Peyer's patch (tissue), 4 donors: ENCODE measurements at regions not wholly inside any gene's neighbourhood (a gene's known extent, or its start where the extent isn't known, plus 50 kb on each side); places are given as distances from the start of the nearest gene placed in this dataset.

Experiments
- DNase-seq, 3 donors: peaks; one replicate each; pipeline ENCODE4 v3.0.0-alpha.2; 2017 to 2019
- H3K27ac ChIP-seq, 4 donors: fragments of 200-600 bp; sonication (generic); one replicate each; pipeline ENCODE4 v1.5.1; 2016 to 2019
- H3K27me3 ChIP-seq, 2 donors: fragments of 200-600 bp; sonication (generic); one replicate each; pipeline ENCODE4 v1.5.1; 2019
- H3K36me3 ChIP-seq, 3 donors: fragments of 200-600 bp; sonication (generic); one replicate each; pipeline ENCODE4 v1.5.1; 2016 to 2019
- H3K4me1 ChIP-seq, 4 donors: fragments of 200-600 bp; sonication (generic); one replicate each; pipeline ENCODE4 v1.5.1; 2016 to 2019
- H3K4me3 ChIP-seq, 4 donors: fragments of 200-600 bp; sonication (generic); 1 replicate in 3 of 4; 2 replicates in 1 of 4; pipeline ENCODE4 v1.5.1; 2016 to 2019; ENCODE audit warnings: mild to moderate bottlenecking in 1 of 4
- H3K9me3 ChIP-seq, 4 donors: fragments of 200-600 bp; sonication (generic); one replicate each; pipeline ENCODE4 v1.5.1; 2016 to 2019; ENCODE audit warnings: mild to moderate bottlenecking in 1 of 4
- CTCF ChIP-seq, 6 experiments: fragments of 450-650 bp in 4 of 6; fragments of 200-600 bp in 2 of 6; sonication (generic) in 1 of 6; IDR thresholded peaks; one replicate each; pipeline ENCODE4 v1.5.1; 2017 to 2019; ENCODE audit warnings: antibody characterized with exemption in 6 of 6, mild to moderate bottlenecking in 3 of 6, moderate library complexity in 1 of 6
- POLR2A ChIP-seq, 2 donors: fragments of 450-650 bp; IDR thresholded peaks; one replicate each; pipeline ENCODE4 v1.5.1; 2017; ENCODE audit warnings: antibody characterized with exemption in 2 of 2, mild to moderate bottlenecking in 2 of 2, moderate library complexity in 2 of 2

GRCh38 chr18:59087391-59087790 is 52.3 kb upstream of the SEC11C start:
- no peak for DNase-seq
- H3K4me1 ChIP-seq, result no peaks in the 10 kb centered on the region
- no peak overlapping the region for H3K4me3 ChIP-seq
- H3K27me3 ChIP-seq, result no peaks in the 10 kb centered on the region
- H3K36me3 ChIP-seq, result no peaks in the 10 kb centered on the region
- H3K9me3 ChIP-seq, result no peaks in the 10 kb centered on the region
- no peak for TF ChIP-seq CTCF (IDR thresholded peaks at IDR 0.05)
- no peak for TF ChIP-seq POLR2A (IDR thresholded peaks at IDR 0.05)
- no peak overlapping the region for H3K27ac ChIP-seq
